Keratinocyte (primary cell): ENCODE measurements at regions not wholly inside any gene's neighbourhood (a gene's known extent, or its start where the extent isn't known, plus 50 kb on each side); places are given as distances from the start of the nearest gene placed in this dataset.

Experiments
- CTCF ChIP-seq, 3 experiments: IDR thresholded peaks in 1 of 3; conservative IDR thresholded peaks in 1 of 3; optimal IDR thresholded peaks in 1 of 3; 2 replicates in 2 of 3; 3 replicates in 1 of 3; pipeline versions ENCODE3 to v1.5.1; 2011; ENCODE audit warnings: low read length in 3 of 3, mild to moderate bottlenecking in 3 of 3, moderate library complexity in 2 of 3, control low read depth in 1 of 3, inconsistent platforms in 1 of 3; ENCODE audit not compliant: insufficient read depth in 2 of 3; ENCODE audit errors: extremely low read depth in 1 of 3
- EZH2 ChIP-seq: IDR thresholded peaks from one replicate; pipeline ENCODE4 v1.6.1; 2012; ENCODE audit warnings: inconsistent platforms, mild to moderate bottlenecking, low read length, moderate library complexity

GRCh38 chr6:1473598-1473997 is 84.2 kb downstream of the FOXF2 start:
- no peak for TF ChIP-seq CTCF (optimal IDR thresholded peaks at IDR 0.05 in 1 of 3, IDR thresholded peaks at IDR 0.05 in 1 of 3, conservative IDR thresholded peaks at IDR 0.05 in 1 of 3; ENCODE audit: extremely low read depth in 1 of 3, insufficient read depth in 2 of 3, low read length in 3 of 3)
- TF ChIP-seq EZH2, result no peak
